ENCODE measurements at regions not wholly inside any gene's neighbourhood (a gene's known extent, or its start where the extent isn't known, plus 50 kb on each side); places are given as distances from the start of the nearest gene placed in this dataset.

- POLR2A ChIA-PET: no interaction called here
- TF ChIP-seq CTCF (IDR thresholded peaks at IDR 0.05; ENCODE audit: insufficient read depth in 1 of 2, low read depth in 1 of 2, low read length in 1 of 2, severe bottlenecking in 1 of 2, unreplicated experiment in 1 of 2): no peak
- Mint-ChIP-seq H3K4me1 (ENCODE audit: low read depth, unreplicated experiment) (no peaks in the 10 kb centered on the region), H3K9me3 (ENCODE audit: unreplicated experiment) (no peaks in the 10 kb centered on the region), H3K27me3 (ENCODE audit: insufficient read depth, unreplicated experiment) (no peaks in the 10 kb centered on the region), H3K4me3 (ENCODE audit: unreplicated experiment) (no peak overlapping the region), H3K36me3 (ENCODE audit: insufficient read depth, unreplicated experiment) (no peaks in the 10 kb centered on the region), H3K27ac (ENCODE audit: unreplicated experiment) (no peak overlapping the region)
- no peak for DNase-seq
- no TSS peak for BruUV-seq (replicated peaks)
- Histone ChIP-seq H3K36me3 (ENCODE audit: control insufficient read depth, insufficient read depth, low read length) (no peaks in the 10 kb centered on the region), H3K9me3 (no peaks in the 10 kb centered on the region), H3K27me3 (replicated peaks; ENCODE audit: control insufficient read depth, insufficient read depth, low read length) (no peaks in the 10 kb centered on the region), H3K4me1 (no peaks in the 10 kb centered on the region), H3K4me3 (ENCODE audit: low read depth, low read length) (no peak overlapping the region)
- CTCF ChIA-PET: no interaction called here
- intact Hi-C loops (cut with micrococcal nuclease; ENCODE audit: unreplicated experiment): no loop called here
Observed at GRCh38 chr5:97525780-97526179, 342.7 kb upstream of the RIOK2 start.

- intact Hi-C loops (cut with micrococcal nuclease; ENCODE audit: unreplicated experiment): no loop called here
- Mint-ChIP-seq H3K27me3 (ENCODE audit: insufficient read depth, unreplicated experiment) (no peaks in the 10 kb centered on the region), H3K36me3 (ENCODE audit: insufficient read depth, unreplicated experiment) (no peaks in the 10 kb centered on the region), H3K27ac (ENCODE audit: unreplicated experiment) (no peak overlapping the region), H3K4me3 (ENCODE audit: unreplicated experiment) (no peak overlapping the region), H3K4me1 (ENCODE audit: low read depth, unreplicated experiment) (no peaks in the 10 kb centered on the region), H3K9me3 (ENCODE audit: unreplicated experiment) (no peaks in the 10 kb centered on the region)
- no peak for DNase-seq
- ChIA-PET POLR2A (no interaction called here), CTCF (no interaction called here)
- Histone ChIP-seq H3K27me3 (replicated peaks; ENCODE audit: control insufficient read depth, insufficient read depth, low read length) (no peaks in the 10 kb centered on the region), H3K4me1 (no peaks in the 10 kb centered on the region), H3K36me3 (ENCODE audit: control insufficient read depth, insufficient read depth, low read length) (no peaks in the 10 kb centered on the region), H3K4me3 (ENCODE audit: low read depth, low read length) (no peak overlapping the region), H3K9me3 (no peaks in the 10 kb centered on the region)
- no TSS peak for BruUV-seq (replicated peaks)
- no peak for TF ChIP-seq CTCF (IDR thresholded peaks at IDR 0.05; ENCODE audit: insufficient read depth in 1 of 2, low read depth in 1 of 2, low read length in 1 of 2, severe bottlenecking in 1 of 2, unreplicated experiment in 1 of 2)
Observed at GRCh38 chr5:97528941-97529340, 345.9 kb upstream of the RIOK2 start.

- Mint-ChIP-seq H3K27ac (ENCODE audit: unreplicated experiment) (no peak overlapping the region), H3K36me3 (ENCODE audit: insufficient read depth, unreplicated experiment) (no peaks in the 10 kb centered on the region), H3K9me3 (ENCODE audit: unreplicated experiment) (no peaks in the 10 kb centered on the region), H3K27me3 (ENCODE audit: insufficient read depth, unreplicated experiment) (no peaks in the 10 kb centered on the region), H3K4me1 (ENCODE audit: low read depth, unreplicated experiment) (no peaks in the 10 kb centered on the region), H3K4me3 (ENCODE audit: unreplicated experiment) (no peak overlapping the region)
- Histone ChIP-seq H3K36me3 (ENCODE audit: control insufficient read depth, insufficient read depth, low read length) (no peaks in the 10 kb centered on the region), H3K4me3 (ENCODE audit: low read depth, low read length) (no peak overlapping the region), H3K9me3 (no peaks in the 10 kb centered on the region), H3K27me3 (replicated peaks; ENCODE audit: control insufficient read depth, insufficient read depth, low read length) (no peaks in the 10 kb centered on the region), H3K4me1 (no peaks in the 10 kb centered on the region)
- intact Hi-C loops (cut with micrococcal nuclease; ENCODE audit: unreplicated experiment): no loop called here
- DNase-seq: no peak
- CTCF ChIA-PET: no interaction called here
- POLR2A ChIA-PET: no interaction called here
- TF ChIP-seq CTCF (IDR thresholded peaks at IDR 0.05; ENCODE audit: insufficient read depth in 1 of 2, low read depth in 1 of 2, low read length in 1 of 2, severe bottlenecking in 1 of 2, unreplicated experiment in 1 of 2): no peak
- BruUV-seq (replicated peaks): no TSS peak
Observed at GRCh38 chr5:97529354-97529985, 346.4 kb upstream of the RIOK2 start.
